ENCODE measurements at regions not wholly inside any gene's neighbourhood (a gene's known extent, or its start where the extent isn't known, plus 50 kb on each side); places are given as distances from the start of the nearest gene placed in this dataset.
"Not testable (repeated sequence)": the region's sequence is repeated elsewhere in the genome, so short reads cannot be mapped to it uniquely, and the experiment has no call there.

DNA sequence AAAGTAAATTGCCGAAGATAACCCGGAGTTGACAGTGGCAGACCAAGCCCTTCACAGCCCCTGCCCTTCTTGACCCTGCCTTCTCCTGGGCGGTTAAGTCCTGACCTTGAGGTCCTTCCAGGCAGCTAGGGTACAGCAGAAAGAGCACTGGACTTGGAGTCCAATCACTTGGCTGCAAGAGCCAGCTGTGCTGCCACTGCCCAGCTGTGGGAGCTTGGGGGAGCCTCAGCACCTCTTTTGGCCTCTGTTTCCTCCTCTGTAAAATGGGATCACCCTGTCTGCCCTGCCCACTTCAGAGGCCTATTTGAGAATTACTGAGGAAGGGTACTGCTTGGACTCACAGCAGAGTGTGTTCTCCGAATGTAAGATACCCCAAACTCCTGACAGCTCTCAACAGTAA lies 66.2 kb upstream of the SMAD6 start:
- TF ChIP-seq, protein P1, sequence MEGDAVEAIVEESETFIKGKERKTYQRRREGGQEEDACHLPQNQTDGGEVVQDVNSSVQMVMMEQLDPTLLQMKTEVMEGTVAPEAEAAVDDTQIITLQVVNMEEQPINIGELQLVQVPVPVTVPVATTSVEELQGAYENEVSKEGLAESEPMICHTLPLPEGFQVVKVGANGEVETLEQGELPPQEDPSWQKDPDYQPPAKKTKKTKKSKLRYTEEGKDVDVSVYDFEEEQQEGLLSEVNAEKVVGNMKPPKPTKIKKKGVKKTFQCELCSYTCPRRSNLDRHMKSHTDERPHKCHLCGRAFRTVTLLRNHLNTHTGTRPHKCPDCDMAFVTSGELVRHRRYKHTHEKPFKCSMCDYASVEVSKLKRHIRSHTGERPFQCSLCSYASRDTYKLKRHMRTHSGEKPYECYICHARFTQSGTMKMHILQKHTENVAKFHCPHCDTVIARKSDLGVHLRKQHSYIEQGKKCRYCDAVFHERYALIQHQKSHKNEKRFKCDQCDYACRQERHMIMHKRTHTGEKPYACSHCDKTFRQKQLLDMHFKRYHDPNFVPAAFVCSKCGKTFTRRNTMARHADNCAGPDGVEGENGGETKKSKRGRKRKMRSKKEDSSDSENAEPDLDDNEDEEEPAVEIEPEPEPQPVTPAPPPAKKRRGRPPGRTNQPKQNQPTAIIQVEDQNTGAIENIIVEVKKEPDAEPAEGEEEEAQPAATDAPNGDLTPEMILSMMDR (IDR thresholded peaks at IDR 0.05; ENCODE audit: insufficient read depth, low read depth, low read length) = no peak
- H3K4me3 ChIP-seq (ENCODE audit: low read depth, low read length) = no peak overlapping the region
- DNase-seq (ENCODE audit: low read depth) = no peak

DNA sequence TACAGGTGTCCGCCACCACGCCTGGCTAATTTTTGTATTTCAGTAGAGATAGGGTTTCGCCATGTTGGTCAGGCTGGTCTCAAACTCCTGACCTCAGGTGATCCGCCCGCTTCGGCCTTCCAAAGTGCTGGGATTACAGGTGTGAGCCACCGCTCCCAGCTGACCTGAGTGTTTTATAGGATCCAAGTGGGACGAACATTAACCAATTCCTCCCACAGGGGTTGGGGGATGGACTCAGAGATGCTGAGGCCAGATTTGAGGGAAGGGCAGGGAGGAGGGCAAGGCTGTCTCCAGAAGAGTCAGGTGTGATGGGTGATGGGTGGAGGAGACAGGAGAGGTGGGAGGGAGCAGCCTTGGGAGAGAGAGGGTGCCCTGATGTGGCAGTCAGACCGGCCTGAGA lies 65.0 kb upstream of the SMAD6 start:
- H3K4me3 ChIP-seq (ENCODE audit: low read depth, low read length); DNase-seq (ENCODE audit: low read depth): not testable (repeated sequence)

DNA sequence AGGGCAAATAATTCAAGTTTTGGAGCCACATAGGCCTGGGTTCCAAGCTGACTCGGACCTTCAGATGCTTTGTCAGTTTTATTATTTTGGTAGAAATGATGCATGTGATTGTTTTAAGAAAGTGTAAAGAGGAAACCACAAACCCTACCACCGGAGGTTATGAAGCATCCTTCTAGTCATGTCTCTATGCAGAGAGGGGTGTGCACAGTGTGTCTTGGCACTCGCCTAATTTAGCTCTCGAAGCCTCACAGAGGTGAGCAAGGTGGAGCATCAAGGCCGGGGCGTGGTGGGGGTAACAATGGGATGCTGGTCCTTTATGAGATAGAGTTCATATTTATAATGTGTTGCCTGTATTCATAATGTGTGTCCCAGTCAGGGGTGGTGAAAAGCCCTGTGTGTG lies 63.7 kb upstream of the SMAD6 start:
- DNase-seq (ENCODE audit: low read depth) = no peak
- TF ChIP-seq, protein P1 (IDR thresholded peaks at IDR 0.05; ENCODE audit: insufficient read depth, low read depth, low read length) = no peak
- no peak overlapping the region for H3K4me3 ChIP-seq (ENCODE audit: low read depth, low read length)

DNA sequence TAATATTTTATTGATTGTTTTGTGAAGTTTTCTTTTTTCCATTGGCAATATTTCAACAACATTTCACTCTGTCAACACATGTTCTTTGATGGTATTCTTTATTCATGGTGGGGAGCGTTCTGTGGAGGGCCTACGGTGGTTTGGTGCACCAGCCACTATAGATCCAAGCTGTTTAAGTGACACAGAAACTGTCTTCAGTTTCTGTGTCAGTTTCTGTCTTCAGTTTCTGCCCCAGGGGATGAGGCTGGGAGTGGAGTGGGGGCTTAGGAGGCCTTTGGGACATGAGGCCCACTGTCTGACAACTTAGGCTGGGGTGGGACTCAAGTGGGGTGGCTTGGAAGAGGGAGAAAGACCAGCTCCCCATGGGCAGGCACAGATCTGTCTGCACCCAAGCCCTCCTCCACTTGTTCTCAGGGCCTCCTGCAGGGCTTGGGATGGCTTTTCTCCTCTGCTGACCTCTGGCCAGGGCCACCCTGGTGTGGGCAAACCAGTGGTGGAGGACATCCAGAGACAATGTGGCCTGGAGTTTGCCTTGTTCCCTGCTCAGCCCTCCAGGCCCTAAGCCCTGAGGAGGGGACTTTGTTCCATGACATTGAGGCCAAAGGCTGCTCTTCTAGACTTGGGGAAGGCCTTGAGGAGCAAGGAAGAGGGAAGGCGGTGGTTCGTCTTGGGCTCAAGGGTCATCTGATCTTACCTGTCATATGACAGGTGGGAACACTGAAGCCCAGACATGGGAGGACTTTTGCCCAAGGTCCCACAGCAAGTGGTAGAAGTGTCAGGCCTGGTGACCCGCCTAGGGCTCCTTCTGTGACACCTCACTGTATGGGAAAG lies 60.3 kb upstream of the SMAD6 start:
- DNase-seq (ENCODE audit: low read depth) = no peak
- TF ChIP-seq, protein P1 (IDR thresholded peaks at IDR 0.05; ENCODE audit: insufficient read depth, low read depth, low read length) = no peak
- H3K4me3 ChIP-seq (ENCODE audit: low read depth, low read length) = no peak overlapping the region

DNA sequence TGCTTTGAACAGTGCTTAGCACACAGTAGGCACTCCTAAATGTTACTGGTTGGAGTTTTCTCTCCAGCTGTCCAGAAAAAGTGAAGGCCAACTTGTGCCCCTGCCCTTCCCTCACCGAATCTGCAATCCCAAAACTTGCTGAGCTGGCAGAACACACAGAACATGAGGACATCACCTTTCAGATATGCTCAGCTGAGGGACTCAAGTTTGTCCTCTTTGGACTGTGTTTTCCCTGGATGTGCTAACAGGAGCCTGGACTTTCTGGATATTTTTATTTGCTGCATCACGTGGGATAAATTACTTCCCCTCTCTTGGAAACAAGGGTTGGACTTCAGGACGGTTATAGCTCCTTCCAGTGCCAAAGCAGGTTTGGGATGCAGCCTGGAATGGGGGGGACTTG lies 59.5 kb upstream of the SMAD6 start:
- no peak for DNase-seq (ENCODE audit: low read depth)
- H3K4me3 ChIP-seq (ENCODE audit: low read depth, low read length) = no peak overlapping the region
- TF ChIP-seq, protein P1 (IDR thresholded peaks at IDR 0.05; ENCODE audit: insufficient read depth, low read depth, low read length) = no peak

DNA sequence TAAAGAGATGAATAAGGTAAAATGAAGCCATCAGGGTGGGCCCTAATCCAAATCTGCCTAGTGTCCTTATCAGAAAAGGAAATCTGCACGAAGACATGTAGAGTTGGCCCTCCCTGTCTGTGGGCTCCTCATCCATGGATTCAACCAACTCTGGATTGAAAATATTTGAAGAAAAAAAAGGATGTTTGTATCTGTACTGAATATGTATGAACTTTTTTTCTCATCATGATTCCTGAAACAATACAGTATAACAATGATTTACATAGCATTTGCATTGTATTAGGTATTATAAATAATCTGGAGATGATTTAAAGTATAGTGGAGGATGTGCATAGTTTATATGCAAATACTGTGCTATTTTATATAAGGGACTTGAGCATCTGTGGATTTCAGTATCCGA lies 59.0 kb upstream of the SMAD6 start:
- no peak for DNase-seq (ENCODE audit: low read depth)
- TF ChIP-seq, protein P1 (IDR thresholded peaks at IDR 0.05; ENCODE audit: insufficient read depth, low read depth, low read length) = no peak
- H3K4me3 ChIP-seq (ENCODE audit: low read depth, low read length) = no peak overlapping the region

DNA sequence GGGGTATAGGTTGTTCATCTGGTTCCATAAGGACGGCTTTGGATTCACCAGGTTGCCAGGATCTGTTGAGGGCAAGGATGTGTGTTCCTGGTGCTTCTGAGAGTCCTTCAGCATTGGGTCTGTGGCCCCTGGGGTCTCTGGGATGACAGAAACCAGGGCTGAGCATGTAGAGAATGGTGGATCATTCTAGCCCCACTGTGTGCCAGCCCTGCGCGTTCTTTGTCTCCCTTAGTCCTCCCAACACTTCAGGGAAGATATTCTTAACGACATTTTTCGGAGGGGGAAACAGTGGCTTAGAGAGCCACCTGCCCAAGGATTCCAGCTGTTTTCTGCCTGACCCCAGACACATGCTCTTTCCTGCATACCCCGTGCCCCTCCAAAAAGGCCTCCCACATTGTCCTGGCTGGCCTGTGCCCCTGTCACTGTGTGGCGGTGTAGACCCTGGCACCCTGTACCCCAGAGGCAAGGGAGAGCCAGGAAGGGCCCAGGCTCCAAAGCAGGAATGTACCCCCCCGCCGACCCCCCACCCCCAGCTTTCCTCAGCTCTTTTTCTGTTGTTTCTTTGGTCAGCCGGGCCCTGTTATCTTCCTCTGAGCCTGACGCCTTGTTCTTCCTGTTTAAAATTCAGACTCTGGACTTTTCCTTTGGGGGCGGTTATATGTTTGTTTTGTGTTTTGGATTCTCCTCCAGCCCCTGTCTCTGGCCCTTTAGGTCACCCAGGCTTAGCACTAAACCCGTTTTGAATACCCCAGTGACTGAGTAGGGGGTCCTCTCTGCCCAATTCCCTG lies 57.8 kb upstream of the SMAD6 start:
- DNase-seq (ENCODE audit: low read depth) = no peak
- TF ChIP-seq, protein P1 (IDR thresholded peaks at IDR 0.05; ENCODE audit: insufficient read depth, low read depth, low read length) = no peak
- H3K4me3 ChIP-seq (ENCODE audit: low read depth, low read length) = no peak overlapping the region
